Aorta (tissue), 5 donors: ENCODE measurements at regions not wholly inside any gene's neighbourhood (a gene's known extent, or its start where the extent isn't known, plus 50 kb on each side); places are given as distances from the start of the nearest gene placed in this dataset.

Source experiments
- ATAC-seq: fragments of 200-7000 bp; cut with Tn5 transposase; one replicate; pipeline ENCODE4 v1.9.1; 2022; ENCODE audit warnings: moderate library complexity; ENCODE audit not compliant: low FRiP score
- DNase-seq, 2 donors: peaks; one replicate each; pipeline ENCODE4 v3.0.0-alpha.2; 2020
- H3K27ac ChIP-seq, 2 donors: one replicate each; pipeline ENCODE4 v1.5.1; 2013; ENCODE audit warnings: low read length in 2 of 2, mild to moderate bottlenecking in 2 of 2, moderate library complexity in 2 of 2, control low read depth in 1 of 2, inconsistent platforms in 1 of 2, low read depth in 1 of 2
- H3K27me3 ChIP-seq, 2 donors: one replicate each; pipeline ENCODE4 v1.6.1; 2013; ENCODE audit warnings: control low read depth in 1 of 2, low read length in 1 of 2, mild to moderate bottlenecking in 1 of 2, moderate library complexity in 1 of 2; ENCODE audit not compliant: insufficient read depth in 2 of 2, control insufficient read depth in 1 of 2
- H3K36me3 ChIP-seq, 2 donors: one replicate each; pipeline ENCODE4 v1.6.1; 2013; ENCODE audit warnings: control low read depth in 1 of 2, low read length in 1 of 2, mild to moderate bottlenecking in 1 of 2; ENCODE audit not compliant: insufficient read depth in 2 of 2, control insufficient read depth in 1 of 2
- H3K4me1 ChIP-seq, 2 donors: one replicate each; pipeline ENCODE4 v1.6.1; 2013; ENCODE audit warnings: low read length in 2 of 2, control low read depth in 1 of 2, mild to moderate bottlenecking in 1 of 2, moderate library complexity in 1 of 2; ENCODE audit not compliant: insufficient read depth in 2 of 2, control insufficient read depth in 1 of 2
- H3K4me3 ChIP-seq, 2 donors: one replicate each; pipeline ENCODE4 v1.5.1; 2013; ENCODE audit warnings: low read length in 2 of 2, control low read depth in 1 of 2, mild to moderate bottlenecking in 1 of 2
- H3K9me3 ChIP-seq: one replicate; pipeline ENCODE4 v1.6.1; 2013; ENCODE audit warnings: mild to moderate bottlenecking, low read length; ENCODE audit not compliant: control insufficient read depth
- WGBS, 2 donors: extraction: QIAGEN DNeasy Blood & Tissue Kit; methylation state at CpG; one replicate each; pipeline ENCODE4 v1.1.7; 2013; 5-methylcytosine and 5-hydroxymethylcytosine counted together
- intact Hi-C, 2 donors: fragments of 100-400 bp; cut with DNase I; formaldehyde crosslinking; loops; one replicate each; pipeline versions ENCODE4 v1.14.2 to v1.15.0; 2022
- donor health status: healthy with polysubstance abuse.
- donor health status: Bipolar disorder and iron deficiency.
- donor health status: DM: no; HTN: no; CAD: no.
- donor health status: DM: no; HTN: no; CAD: no.
- donor health status: DM: yes; HTN: yes; CAD: no.

DNA sequence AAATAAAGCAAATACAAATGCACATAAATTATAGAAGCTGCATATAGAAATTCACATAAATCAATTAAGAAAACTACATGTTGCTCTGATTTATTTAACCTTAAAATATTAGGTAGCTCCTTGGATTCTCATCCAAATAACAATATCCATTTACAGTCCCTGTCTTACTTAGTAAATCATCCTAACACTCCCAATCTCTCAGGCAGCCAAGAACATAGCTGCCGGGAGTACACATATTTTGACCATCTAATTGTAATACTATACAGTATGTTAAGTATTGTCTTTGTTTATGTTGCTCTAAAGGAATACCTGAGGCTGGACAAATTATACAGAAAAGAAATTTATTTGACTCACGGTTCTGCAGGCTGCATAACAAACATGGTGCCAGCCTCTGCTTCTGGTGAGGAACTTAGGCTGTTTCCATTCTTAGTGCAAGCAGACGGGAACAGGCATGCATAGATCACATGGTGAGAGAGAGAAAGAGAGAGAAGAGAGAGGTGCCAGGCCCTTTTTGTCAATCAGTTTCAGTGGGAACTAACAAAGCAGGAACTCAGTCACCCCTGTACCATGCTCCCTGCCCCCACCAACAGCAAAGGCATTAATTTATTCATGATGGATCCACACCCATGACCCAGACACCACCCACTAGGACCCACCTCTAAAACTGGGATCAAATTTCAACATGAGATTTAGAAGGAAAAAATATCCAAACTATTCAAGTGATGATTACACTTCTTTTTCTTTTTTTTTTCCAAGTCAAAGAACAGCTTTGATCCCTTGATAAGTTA lies 614.8 kb upstream of the TECRL start:
- intact Hi-C loops = no loop called here
- Histone ChIP-seq H3K4me3 (no peak overlapping the region), H3K27me3 (no peaks in the 10 kb centered on the region), H3K36me3 (no peaks in the 10 kb centered on the region), H3K9me3 (no peaks in the 10 kb centered on the region), H3K4me1 (no peaks in the 10 kb centered on the region), H3K27ac (no peak overlapping the region)
- WGBS, 2 donors = 34 to 40% methylated on average over 3 of the region's 3 CpGs
- no peak for DNase-seq
- ATAC-seq = no peak

DNA sequence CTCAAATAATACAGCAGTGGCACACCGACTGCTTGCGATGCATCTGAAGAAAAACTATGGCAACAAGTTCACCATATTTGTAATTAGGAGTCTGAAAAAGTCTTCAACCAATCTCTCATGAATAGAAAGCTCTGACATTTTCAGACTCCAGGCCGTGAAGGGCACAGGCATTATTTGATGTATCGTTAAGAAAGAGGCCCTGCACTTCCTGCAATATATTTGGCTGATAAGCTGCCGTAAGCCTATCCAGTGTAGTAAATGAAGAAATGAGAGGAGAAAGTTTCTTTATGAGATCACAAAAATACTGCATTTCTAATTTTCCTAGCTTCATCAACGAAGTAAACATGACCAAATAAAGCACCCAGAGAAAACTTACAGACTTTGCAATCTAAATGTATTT lies 613.8 kb upstream of the TECRL start:
- ATAC-seq = no peak
- Histone ChIP-seq H3K27me3 (no peaks in the 10 kb centered on the region), H3K9me3 (no peaks in the 10 kb centered on the region), H3K4me1 (no peaks in the 10 kb centered on the region), H3K4me3 (no peak overlapping the region), H3K27ac (no peak overlapping the region), H3K36me3 (no peaks in the 10 kb centered on the region)
- no peak for DNase-seq
- intact Hi-C loops = no loop called here
- WGBS, 2 donors = 35 to 44% methylated on average over 6 of the region's 6 CpGs

DNA sequence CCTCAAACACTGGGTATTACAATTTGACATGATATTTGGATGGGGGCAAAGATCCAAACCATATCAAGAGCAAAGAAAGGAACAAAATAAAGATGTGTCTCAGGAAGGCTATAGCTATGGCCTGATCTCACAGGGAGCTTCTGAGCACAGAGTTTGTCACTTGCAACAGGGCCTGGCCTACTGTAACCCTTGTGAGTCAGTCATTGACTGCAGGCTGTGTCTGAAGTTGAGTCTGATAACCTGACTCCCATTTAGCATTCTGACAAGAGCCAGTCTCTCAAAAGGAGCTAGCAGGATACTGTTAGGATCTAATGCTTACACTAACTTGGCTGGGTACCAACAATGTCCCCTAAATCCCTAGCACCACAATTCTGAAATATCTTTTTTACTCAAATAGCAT lies 612.5 kb upstream of the TECRL start:
- H3K4me1 ChIP-seq = no peaks in the 10 kb centered on the region
- intact Hi-C loops = no loop called here
- H3K27me3 ChIP-seq = no peaks in the 10 kb centered on the region
- DNase-seq (no peak), ATAC-seq (no peak)
- no peaks in the 10 kb centered on the region for H3K36me3 ChIP-seq
- H3K4me3 ChIP-seq = no peak overlapping the region
- no peaks in the 10 kb centered on the region for H3K9me3 ChIP-seq
- H3K27ac ChIP-seq = no peak overlapping the region

DNA sequence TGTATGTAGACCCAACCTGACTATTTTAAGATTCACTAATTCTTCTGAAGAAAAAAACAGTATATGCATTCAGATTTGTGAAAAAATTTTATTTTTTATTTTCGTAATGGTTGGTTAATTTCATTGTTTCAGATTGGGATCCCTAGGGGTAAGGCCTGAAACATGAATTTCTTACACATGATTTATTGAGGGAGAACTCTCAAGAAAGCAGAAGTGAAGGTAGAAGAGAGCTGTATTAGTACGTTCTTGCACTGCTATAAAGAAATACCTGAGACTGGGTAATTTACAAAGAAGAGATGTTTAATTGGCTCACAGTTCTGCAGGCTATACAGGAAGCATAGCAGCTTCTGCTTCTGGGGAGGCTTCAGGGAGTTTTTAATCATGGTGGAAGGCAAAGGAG lies 611.9 kb upstream of the TECRL start:
- Histone ChIP-seq H3K4me1 (no peaks in the 10 kb centered on the region), H3K27ac (no peak overlapping the region), H3K36me3 (no peaks in the 10 kb centered on the region), H3K27me3 (no peaks in the 10 kb centered on the region), H3K9me3 (no peaks in the 10 kb centered on the region), H3K4me3 (no peak overlapping the region)
- 73 to 78% methylated on average over 2 of the region's 2 CpGs for WGBS, 2 donors
- DNase-seq (no peak), ATAC-seq (no peak)
- intact Hi-C loops = no loop called here

DNA sequence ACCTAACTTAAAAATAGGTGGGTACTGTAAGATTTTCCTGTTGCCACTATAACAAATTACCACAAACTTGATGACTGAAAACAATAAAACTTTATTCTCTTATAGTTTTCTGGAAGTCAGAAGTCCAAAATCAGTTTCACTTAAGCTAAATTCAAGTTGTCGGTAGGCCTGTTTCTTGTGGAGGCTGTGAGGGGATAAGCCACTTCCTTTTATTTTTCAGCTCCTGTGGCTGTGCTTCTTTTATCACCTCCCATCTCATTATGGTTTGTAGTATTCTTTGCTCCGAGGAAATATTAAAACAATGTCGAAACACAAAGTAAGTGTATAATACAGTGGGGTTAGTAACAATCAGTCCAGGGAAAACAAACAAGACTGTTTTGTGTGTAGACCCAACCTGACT lies 610.5 kb upstream of the TECRL start:
- no peaks in the 10 kb centered on the region for H3K4me1 ChIP-seq
- H3K36me3 ChIP-seq = no peaks in the 10 kb centered on the region
- no peak overlapping the region for H3K4me3 ChIP-seq
- intact Hi-C loops = no loop called here
- no peaks in the 10 kb centered on the region for H3K27me3 ChIP-seq
- no peak overlapping the region for H3K27ac ChIP-seq
- WGBS, 2 donors = 49 to 56% methylated on average over 3 of the region's 3 CpGs
- H3K9me3 ChIP-seq = no peaks in the 10 kb centered on the region
- DNase-seq (no peak), ATAC-seq (no peak)

DNA sequence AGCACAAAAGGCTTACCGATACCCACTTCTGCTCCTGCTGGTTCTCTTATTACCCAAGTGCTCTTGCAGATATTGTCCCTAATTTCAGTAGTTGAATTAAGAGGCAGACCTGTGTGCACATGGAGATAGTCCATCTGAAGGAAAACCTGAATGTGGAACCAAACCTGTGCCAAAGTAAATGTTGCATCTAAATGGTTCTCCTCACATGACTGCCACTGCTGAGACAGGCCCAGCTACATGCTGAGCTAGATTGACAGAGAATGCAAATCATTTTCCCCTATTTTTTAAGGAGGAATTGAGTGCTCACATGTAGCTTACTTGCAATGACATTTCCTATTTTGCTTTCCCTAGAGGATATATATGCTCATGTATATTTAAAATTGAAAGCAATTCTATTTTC lies 609.1 kb upstream of the TECRL start:
- DNase-seq = no peak
- H3K4me1 ChIP-seq = no peaks in the 10 kb centered on the region
- 94 to 100% methylated on average over 1 of the region's 1 CpG for WGBS, 2 donors
- H3K36me3 ChIP-seq = no peaks in the 10 kb centered on the region
- H3K27me3 ChIP-seq = no peaks in the 10 kb centered on the region
- intact Hi-C loops = no loop called here
- ATAC-seq = no peak
- no peak overlapping the region for H3K4me3 ChIP-seq
- H3K9me3 ChIP-seq = no peaks in the 10 kb centered on the region
- H3K27ac ChIP-seq = no peak overlapping the region

DNA sequence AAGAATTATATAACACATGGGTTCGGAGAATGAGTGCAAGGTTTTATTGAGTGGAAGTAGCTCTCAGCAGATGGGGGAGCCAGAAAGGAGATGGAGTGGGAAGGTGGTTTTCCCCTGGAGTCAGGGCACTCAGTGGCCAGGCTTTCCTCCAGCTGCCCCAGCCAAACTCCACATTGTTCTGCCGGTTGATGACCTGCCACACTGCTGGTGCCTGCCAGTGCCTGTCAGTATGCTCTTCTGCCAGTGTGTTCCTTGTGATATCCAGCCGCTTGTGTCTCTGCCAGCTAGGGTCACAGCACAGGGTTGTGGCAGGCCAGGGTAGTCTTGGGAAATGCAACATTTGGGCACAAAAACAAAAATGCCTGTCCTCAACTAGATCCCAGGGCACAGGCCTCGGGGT lies 604.8 kb upstream of the TECRL start:
- H3K36me3 ChIP-seq = no peaks in the 10 kb centered on the region
- no peak overlapping the region for H3K27ac ChIP-seq
- no peak for DNase-seq
- no peak for ATAC-seq
- no peaks in the 10 kb centered on the region for H3K9me3 ChIP-seq
- intact Hi-C loops = no loop called here
- no peaks in the 10 kb centered on the region for H3K27me3 ChIP-seq
- no peaks in the 10 kb centered on the region for H3K4me1 ChIP-seq
- H3K4me3 ChIP-seq = no peak overlapping the region
- WGBS, 2 donors = 65 to 78% methylated on average over 4 of the region's 4 CpGs

DNA sequence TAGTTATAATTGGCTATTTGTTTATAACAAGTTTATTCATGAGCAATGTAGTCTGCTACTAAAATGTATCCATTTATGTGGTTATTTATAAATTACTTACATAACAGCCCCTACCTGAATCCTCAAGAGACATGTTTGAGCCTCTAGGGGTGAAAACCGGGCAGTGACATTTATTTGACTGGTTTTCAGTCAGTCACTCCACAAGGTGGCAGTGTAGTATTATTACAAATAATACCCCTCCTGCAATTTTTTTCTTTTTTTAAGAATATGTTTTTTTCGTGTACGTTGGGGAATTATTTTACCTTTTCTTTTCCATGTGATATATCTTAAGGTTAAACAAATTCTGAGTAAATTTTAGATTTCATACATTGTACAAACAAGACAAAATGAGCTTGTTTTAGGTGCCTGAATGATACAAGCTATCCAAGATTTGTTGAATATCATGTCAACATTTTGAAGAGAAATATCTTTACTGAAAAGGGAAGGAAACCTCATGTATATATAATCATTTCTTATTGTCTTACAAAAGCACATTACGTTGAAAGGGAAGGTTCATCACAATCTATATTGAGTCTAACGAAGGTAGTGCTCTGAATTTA lies 598.7 kb upstream of the TECRL start:
- H3K36me3 ChIP-seq = no peaks in the 10 kb centered on the region
- H3K4me1 ChIP-seq = no peaks in the 10 kb centered on the region
- no peak overlapping the region for H3K27ac ChIP-seq
- no peak overlapping the region for H3K4me3 ChIP-seq
- H3K9me3 ChIP-seq = no peaks in the 10 kb centered on the region
- DNase-seq = no peak
- intact Hi-C loops = no loop called here
- 34 to 37% methylated on average over 5 of the region's 5 CpGs for WGBS, 2 donors
- no peaks in the 10 kb centered on the region for H3K27me3 ChIP-seq
- no peak for ATAC-seq

DNA sequence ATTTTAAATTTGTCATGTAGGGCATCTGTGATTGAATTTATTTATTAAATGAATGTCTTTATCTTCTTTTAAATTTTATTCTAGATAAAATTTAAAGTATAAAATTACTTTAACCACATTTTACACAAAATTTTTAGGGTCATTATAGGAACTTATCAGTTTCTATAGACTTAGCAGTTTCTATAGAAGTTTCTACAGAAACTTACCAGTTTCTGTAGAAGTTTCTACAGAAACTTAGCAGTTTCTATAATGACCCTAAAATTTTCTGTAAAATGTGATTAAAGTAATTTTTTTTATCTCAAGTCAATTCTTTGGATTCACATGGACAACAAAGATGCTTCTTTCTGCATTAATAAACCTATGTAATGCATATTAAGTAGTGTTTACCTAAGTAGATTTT lies 565.9 kb upstream of the TECRL start:
- no peak overlapping the region for H3K27ac ChIP-seq
- intact Hi-C loops = no loop called here
- ATAC-seq = no peak
- no peaks in the 10 kb centered on the region for H3K27me3 ChIP-seq
- peaks cover 4% of the 10 kb centered on the region for H3K9me3 ChIP-seq
- H3K4me1 ChIP-seq = no peaks in the 10 kb centered on the region
- no peak for DNase-seq
- no peak overlapping the region for H3K4me3 ChIP-seq
- H3K36me3 ChIP-seq = no peaks in the 10 kb centered on the region
